ENCODE measurements at regions not wholly inside any gene's neighbourhood (a gene's known extent, or its start where the extent isn't known, plus 50 kb on each side); places are given as distances from the start of the nearest gene placed in this dataset.

- DNase-seq, result no peak
These were observed 252.4 kb downstream of the FSIP2 start for GRCh38 chr2:185990861-185991525.

DNA sequence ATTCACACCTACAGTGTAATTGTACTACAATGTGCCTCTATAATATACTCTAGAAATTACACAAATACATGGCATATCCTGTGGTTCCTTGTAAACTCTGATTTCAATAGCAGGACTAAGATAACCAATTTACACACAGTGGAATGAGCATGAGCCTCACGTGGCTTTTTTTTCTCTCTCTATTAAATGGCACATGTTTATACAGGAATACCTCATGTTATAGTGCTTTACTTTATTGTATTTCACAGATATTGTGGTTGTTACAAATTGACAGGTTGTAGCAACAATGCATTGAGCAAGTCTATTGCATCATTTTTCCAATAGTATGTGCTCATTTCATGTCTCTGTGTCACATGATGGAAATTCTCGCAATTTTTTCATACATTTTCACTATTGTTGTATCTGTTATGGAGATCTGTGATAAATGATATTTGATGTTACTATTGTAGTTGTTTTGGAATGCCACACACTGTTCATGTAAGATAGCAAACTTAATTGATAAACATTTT is 260.0 kb downstream of the FSIP2 start:
- DNase-seq, result no peak

- DNase-seq, result no peak
These were observed 270.7 kb downstream of the FSIP2 start for GRCh38 chr2:186009341-186009740.

GRCh38 chr2:186017278-186017677 is 278.7 kb downstream of the FSIP2 start:
- DNase-seq, result peak; percentile 40

DNA sequence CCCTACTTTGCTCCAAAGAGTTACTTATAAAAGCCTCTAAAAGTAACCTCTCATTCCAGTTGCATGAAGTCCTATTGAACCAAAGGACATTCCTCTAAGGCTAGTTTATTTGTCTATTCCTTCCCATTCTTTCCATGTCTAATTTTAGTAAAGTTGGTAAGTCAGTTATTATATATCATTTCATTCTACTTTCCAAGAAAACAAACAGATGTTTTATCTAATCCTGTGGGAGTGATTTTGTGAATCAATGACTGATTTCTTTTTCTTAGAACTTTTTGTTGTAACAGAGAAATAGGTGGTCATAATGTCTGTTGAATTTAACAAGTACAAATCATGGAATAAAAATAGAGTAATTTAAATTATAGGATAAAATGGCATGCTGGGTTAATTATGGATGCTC is 286.3 kb downstream of the FSIP2 start:
- no peak for DNase-seq

- DNase-seq, result no peak
These were observed 289.3 kb downstream of the FSIP2 start for GRCh38 chr2:186027922-186028321.

DNA sequence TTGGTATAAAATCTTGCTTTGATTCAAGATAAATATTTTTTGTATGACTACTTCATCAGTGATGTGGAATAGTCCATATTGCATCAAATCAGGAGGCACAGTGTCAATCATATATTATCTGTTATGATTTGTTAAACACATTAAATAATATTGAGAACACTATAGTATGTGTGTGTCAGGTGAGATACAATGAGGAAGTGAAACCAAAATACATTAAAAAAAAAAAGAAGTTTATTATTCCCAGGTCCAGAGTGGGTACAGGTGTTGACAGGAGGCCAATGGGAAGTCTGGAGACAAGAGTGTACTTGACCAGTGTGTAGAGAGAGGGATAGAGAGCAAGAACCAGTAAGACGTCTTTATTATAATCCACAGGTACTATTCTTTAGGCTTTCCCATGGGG is 292.6 kb downstream of the FSIP2 start:
- no peak for DNase-seq

DNA sequence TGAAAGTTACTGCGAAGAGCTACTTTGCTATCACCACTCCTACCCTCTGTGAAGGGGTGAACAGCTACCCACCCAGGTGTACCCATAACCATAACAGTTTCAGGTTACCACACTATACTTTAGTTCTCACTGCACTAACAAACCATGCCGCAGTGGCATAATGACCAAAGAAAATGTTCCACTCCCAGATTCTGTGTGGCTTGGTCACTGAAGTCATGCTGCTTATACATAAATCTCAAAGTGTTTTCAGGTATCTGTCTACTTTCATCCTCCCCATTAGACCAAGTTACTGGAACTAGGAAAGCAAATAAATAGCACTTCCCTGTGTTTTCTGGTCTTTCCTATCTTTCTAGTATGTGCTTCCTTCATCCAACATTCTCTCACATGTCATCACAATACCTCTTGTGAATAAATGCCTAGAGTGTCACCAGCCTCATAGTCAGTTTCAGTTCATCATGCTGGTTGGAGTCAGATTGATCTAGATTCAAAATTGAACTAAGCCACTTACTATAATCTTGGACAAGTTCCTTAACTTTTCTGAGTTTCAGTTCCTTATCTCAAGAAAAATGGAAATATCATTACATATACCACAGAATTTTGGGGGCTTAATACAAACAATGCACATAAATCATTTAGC is 293.6 kb downstream of the FSIP2 start:
- no peak for DNase-seq

DNA sequence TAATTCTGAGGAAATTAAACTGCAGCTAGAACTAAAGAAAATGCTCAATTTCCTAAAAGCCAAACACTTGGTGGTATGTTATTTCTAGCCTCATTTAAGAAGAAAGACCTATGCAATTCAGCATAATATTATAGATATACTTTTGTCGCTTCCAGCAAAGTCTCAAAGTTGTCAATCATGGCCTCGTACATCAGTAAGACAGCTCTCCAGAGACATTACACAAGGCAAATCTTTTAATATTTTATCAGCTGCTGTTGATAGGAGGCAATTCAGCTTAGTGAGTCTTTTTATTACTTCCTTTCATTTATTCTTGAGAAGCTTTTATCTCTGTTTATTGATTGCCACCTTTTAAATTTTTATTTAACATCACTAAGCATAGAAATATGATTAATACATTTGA is 294.3 kb downstream of the FSIP2 start:
- DNase-seq, result no peak

GRCh38 chr2:186033541-186033940 is 294.9 kb downstream of the FSIP2 start:
- DNase-seq, result no peak

GRCh38 chr2:186036862-186037449 is 298.4 kb downstream of the FSIP2 start:
- peak; percentile 15 for DNase-seq

GRCh38 chr2:186042207-186043028 is 303.8 kb downstream of the FSIP2 start:
- DNase-seq, result no peak

- no peak for DNase-seq
These were observed 306.2 kb downstream of the FSIP2 start for GRCh38 chr2:186044761-186045160.

DNA sequence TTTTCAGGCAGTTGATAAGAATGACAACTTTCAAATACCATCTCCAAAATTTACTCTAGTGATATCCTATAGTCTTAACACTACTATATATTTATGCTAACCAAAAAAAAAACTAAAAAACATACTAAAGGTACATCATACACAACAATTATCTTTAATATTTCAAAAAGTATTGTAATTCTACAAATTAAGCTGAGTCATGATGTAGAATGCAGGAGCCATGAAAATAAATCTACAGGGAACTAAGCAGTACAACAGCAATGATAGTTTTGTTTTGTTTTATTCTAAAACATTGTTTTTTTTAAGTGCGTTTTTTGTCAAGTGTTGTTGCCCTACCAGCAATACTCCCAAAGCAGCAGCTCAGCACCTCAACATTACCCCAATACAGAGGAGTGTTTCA is 314.3 kb downstream of the FSIP2 start:
- no peak for DNase-seq

DNA sequence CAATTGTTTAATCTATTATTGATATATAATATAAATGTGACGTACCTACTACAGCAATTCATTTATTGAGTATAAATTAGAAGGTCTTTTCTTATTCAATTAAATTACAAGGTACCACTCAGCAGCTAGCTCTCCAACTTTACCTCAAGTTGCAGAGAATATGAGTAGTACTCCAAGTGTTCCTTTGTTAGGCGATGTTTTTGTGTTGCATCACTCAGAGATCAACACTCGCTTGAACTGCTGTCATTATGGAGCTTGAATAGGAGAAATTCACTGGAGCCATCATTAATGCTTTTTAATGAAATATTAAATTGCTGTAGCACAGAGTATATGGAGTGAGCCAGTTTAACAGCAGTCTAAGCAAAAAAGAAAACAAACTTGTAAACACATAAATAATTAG is 320.0 kb downstream of the FSIP2 start:
- DNase-seq, result peak; percentile 25

GRCh38 chr2:186059096-186059495 is 320.5 kb downstream of the FSIP2 start:
- DNase-seq, result peak; percentile 57

DNA sequence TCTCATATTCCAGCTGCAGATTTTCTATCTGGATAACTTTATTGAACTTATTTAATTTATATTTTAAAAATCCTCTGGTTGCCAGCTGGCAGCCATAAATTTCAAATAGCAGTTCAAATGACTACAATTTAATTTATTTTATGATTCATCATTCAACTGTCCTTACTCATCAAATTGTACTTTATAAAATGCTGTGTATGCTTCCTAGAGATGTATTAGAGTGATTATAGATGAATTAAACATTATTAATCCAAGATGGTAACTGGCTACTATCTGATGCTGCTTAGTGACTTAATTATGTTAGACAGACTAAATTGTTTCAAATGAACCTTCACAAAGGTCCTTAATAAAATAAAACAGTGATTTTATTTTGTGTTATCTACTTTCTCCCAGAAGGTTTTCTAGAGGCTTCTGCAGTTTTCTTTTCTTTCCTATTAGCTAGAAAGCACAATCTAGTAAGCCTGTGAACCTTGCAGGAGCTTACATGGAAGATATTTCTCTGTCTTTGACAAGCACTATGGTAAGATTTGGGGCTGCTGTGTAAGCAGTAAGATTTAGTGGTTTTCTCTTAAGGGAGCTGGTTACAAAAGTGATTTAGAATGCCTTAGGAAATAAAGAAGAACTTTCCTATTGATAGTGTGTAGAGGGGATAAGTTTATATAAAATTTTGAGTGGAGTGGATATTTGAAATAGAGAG is 322.3 kb downstream of the FSIP2 start:
- no peak for DNase-seq

GRCh38 chr2:186064507-186064906 is 325.9 kb downstream of the FSIP2 start:
- DNase-seq, result no peak

DNA sequence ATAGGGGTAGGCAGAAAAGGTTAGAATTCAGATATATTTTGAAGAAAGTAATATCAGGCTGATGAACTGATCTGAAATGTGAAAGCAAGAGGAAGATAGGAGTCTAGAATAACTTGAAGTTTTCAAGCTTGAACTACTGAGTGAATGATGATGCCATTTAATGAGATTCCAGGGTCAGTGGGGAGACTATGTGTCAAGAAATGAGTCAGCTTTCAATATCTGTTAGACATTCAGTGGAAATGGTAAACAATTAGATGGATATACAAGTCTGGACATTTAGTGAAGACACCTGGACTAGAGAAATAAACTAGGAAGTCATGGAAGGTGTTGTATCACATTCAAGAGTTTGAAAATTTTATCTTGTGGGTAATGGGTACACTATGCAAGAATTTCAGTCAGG is 326.9 kb downstream of the FSIP2 start:
- no peak for DNase-seq

DNA sequence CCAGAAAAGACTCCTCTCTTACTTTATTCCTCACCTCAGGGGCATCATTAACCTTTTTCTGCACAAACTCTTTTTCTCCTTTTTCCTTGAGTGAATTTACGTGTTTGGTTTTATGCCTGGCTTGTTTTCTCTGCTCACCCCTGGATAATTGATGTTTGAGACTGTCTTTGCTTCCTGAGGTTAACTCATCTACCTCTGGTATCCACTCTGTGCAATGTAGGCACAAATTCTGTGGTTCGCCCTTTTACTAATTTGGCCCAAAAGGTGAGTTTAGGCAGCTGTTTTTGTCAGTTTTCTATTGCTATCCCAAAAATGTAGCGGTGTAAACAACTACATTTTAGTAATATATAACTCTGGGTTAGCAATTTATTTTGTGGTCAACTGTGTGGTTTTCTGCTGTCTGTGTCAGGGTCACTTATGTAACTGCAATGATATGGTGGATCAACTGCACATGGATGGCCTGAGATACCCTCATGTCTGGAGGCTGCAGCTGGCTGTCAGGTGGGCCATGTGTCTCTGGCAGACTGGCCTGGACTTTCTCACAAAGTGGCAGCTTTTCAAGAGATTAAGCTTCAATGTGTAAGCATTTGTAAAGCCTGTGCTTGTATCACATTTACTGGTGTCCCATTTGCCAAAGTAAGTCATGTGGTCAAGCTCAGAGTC is 329.7 kb downstream of the FSIP2 start:
- DNase-seq, result no peak

DNA sequence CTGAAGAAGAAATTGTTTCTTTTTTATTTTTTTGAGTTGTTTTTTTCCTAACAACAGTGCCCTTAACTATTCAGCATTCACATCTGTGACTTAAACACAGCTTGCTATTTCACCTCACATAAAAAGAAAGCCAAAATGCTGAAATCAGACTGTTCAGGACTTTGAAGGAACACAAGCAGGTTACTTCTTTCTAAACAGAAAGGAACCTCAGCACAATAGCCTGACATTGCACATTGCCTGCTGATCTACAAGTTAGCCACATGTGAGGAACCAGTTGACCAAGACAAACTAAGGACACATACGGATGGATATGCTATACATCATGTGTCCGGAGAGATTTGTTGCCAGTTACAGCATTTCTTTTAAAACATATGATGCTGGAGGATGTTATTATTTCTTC is 331.1 kb downstream of the FSIP2 start:
- no peak for DNase-seq

DNA sequence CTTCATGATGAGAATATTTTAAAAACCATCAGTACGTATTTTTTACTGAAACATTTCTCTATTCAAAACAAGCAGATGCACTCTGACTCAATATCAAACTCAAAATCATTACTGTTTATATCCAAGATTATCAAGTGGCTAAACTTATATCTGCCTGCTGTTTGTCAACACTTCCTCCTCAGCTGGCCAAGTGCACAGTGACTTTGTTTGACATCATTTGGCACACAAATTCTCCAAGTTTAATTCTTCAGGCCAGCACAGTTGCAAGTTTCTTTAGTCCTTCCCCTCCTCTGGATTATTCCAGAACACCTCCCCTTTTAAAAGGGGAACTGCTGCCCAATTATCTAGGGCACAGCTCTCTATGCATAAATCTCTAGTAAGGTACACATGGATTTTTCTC is 346.6 kb downstream of the FSIP2 start:
- DNase-seq, result no peak
